LNCaP clone FGC (cell line): ENCODE measurements at regions not wholly inside any gene's neighbourhood (a gene's known extent, or its start where the extent isn't known, plus 50 kb on each side); places are given as distances from the start of the nearest gene placed in this dataset.
"Not testable (repeated sequence)": the region's sequence is repeated elsewhere in the genome, so short reads cannot be mapped to it uniquely, and the experiment has no call there.

ENCODE experiments used
- DNase-seq: peaks from one replicate; pipeline ENCODE4 v3.0.0-alpha.2; 2011; ENCODE audit warnings: low read depth
- H3K4me3 ChIP-seq: 2 replicates; pipeline ENCODE4 v1.5.1; 2011; ENCODE audit warnings: mild to moderate bottlenecking, low read depth, low read length, control low read depth
- TF ChIP-seq, protein P1 (sequence below): IDR thresholded peaks from 2 replicates; pipeline ENCODE4 v1.5.1; 2012; ENCODE audit warnings: mild to moderate bottlenecking; ENCODE audit not compliant: control insufficient read depth, insufficient read depth; ENCODE audit errors: extremely low read depth

- TF ChIP-seq, protein P1, sequence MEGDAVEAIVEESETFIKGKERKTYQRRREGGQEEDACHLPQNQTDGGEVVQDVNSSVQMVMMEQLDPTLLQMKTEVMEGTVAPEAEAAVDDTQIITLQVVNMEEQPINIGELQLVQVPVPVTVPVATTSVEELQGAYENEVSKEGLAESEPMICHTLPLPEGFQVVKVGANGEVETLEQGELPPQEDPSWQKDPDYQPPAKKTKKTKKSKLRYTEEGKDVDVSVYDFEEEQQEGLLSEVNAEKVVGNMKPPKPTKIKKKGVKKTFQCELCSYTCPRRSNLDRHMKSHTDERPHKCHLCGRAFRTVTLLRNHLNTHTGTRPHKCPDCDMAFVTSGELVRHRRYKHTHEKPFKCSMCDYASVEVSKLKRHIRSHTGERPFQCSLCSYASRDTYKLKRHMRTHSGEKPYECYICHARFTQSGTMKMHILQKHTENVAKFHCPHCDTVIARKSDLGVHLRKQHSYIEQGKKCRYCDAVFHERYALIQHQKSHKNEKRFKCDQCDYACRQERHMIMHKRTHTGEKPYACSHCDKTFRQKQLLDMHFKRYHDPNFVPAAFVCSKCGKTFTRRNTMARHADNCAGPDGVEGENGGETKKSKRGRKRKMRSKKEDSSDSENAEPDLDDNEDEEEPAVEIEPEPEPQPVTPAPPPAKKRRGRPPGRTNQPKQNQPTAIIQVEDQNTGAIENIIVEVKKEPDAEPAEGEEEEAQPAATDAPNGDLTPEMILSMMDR, result no peak
- no peak overlapping the region for H3K4me3 ChIP-seq
- DNase-seq, result no peak
Measured at GRCh38 chr2:78145997-78146722, 624.0 kb upstream of the LRRTM4 start.

GRCh38 chr2:78147466-78147865 lies 625.3 kb upstream of the LRRTM4 start:
- no peak overlapping the region for H3K4me3 ChIP-seq
- TF ChIP-seq, protein P1, result no peak
- DNase-seq, result no peak

GRCh38 chr2:78154586-78154985 lies 632.4 kb upstream of the LRRTM4 start:
- no peak overlapping the region for H3K4me3 ChIP-seq
- TF ChIP-seq, protein P1, result no peak
- no peak for DNase-seq

- TF ChIP-seq, protein P1, result no peak
- DNase-seq, result no peak
- H3K4me3 ChIP-seq, result no peak overlapping the region
Measured at GRCh38 chr2:78162202-78162601, 640.0 kb upstream of the LRRTM4 start.

- H3K4me3 ChIP-seq, DNase-seq: not testable (repeated sequence)
Measured at GRCh38 chr2:78172157-78172556, 650.0 kb upstream of the LRRTM4 start.

GRCh38 chr2:78175645-78176044 lies 653.5 kb upstream of the LRRTM4 start:
- TF ChIP-seq, protein P1, result no peak
- H3K4me3 ChIP-seq, result no peak overlapping the region
- no peak for DNase-seq

- no peak for DNase-seq
- TF ChIP-seq, protein P1, result no peak
- H3K4me3 ChIP-seq, result no peak overlapping the region
Measured at GRCh38 chr2:78201064-78201575, 678.9 kb upstream of the LRRTM4 start.
